ENCODE measurements at regions not wholly inside any gene's neighbourhood (a gene's known extent, or its start where the extent isn't known, plus 50 kb on each side); places are given as distances from the start of the nearest gene placed in this dataset.

GRCh38 chr15:31158858-31159569, 57.5 kb upstream of the TRPM1 start:
- TF ChIP-seq, protein P1, sequence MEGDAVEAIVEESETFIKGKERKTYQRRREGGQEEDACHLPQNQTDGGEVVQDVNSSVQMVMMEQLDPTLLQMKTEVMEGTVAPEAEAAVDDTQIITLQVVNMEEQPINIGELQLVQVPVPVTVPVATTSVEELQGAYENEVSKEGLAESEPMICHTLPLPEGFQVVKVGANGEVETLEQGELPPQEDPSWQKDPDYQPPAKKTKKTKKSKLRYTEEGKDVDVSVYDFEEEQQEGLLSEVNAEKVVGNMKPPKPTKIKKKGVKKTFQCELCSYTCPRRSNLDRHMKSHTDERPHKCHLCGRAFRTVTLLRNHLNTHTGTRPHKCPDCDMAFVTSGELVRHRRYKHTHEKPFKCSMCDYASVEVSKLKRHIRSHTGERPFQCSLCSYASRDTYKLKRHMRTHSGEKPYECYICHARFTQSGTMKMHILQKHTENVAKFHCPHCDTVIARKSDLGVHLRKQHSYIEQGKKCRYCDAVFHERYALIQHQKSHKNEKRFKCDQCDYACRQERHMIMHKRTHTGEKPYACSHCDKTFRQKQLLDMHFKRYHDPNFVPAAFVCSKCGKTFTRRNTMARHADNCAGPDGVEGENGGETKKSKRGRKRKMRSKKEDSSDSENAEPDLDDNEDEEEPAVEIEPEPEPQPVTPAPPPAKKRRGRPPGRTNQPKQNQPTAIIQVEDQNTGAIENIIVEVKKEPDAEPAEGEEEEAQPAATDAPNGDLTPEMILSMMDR (IDR thresholded peaks at IDR 0.05; ENCODE audit: control extremely low read depth, extremely low read depth, low read depth, missing control alignments), result no peak
- POLR2A ChIA-PET, result no interaction called here
- DNase-seq (ENCODE audit: extremely low spot score), result no peak
- CTCF ChIA-PET, result interaction anchor here (0.8 to 1.3 kb wide), 2 partner anchors 10 to 30 kb away, joined by 3 to 4 read pairs; no protein-coding TSS in a partner anchor

DNA sequence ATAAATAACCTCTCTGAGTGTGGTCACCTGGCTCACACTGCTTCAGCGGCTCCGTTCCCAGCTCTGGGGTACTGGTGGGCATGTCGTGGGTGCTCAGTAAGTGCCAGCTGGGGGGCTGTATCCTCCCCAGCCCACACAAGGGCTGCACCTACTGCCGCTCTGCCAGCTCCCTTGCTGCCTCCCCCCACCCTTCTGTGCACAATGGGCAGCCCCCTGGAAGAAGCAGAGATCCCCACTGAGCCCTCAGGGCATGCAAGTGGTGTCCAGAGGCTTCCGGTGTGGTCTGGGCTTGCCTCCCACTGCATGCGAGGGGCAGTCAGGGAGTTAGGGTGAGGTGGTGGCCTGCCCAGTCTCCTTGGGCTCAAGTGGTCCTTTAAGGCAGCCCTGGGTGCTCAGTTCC, 58.3 kb upstream of the TRPM1 start:
- TF ChIP-seq, protein P1 (IDR thresholded peaks at IDR 0.05; ENCODE audit: control extremely low read depth, extremely low read depth, low read depth, missing control alignments), result no peak
- ChIA-PET CTCF (interaction anchor here (0.8 to 1.3 kb wide), 3 partner anchors 9 to 33 kb away, joined by 3 to 4 read pairs (median 3); no protein-coding TSS in a partner anchor), POLR2A (no interaction called here)
- DNase-seq (ENCODE audit: extremely low spot score), result no peak

DNA sequence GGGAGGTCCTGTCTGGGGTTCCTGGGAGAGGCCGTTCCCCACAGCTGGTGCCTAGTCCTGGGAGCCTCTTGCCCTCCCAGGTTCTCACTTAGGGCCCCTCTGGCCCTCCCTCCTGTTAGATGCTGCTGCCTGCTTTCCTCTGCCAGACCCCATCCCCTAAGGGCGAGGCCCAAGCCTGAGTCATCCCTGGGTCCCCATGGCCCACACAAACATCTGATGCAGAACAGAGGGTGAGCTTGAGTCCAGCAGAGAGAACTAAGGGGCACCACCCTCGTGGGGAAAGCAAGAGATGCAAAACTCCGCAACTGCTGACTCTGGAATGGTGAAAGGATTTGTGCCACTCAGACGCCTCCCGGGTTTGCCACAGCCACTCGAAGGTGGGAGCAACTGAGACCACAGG, 58.8 kb upstream of the TRPM1 start:
- DNase-seq (ENCODE audit: extremely low spot score), result no peak
- CTCF ChIA-PET, result interaction anchor here (1.3 kb wide), 2 partner anchors 31 to 33 kb away, joined by 3 to 4 read pairs; no protein-coding TSS in a partner anchor

GRCh38 chr15:31160740-31161495, 59.4 kb upstream of the TRPM1 start:
- ChIA-PET POLR2A (no interaction called here), CTCF (interaction anchor here (1.3 kb wide), 1 partner anchor 34 kb away, joined by 3 read pairs; no protein-coding TSS in a partner anchor)
- no peak for DNase-seq (ENCODE audit: extremely low spot score)
- TF ChIP-seq, protein P1 (IDR thresholded peaks at IDR 0.05; ENCODE audit: control extremely low read depth, extremely low read depth, low read depth, missing control alignments), result no peak

More for the DNA sequence above, 58.8 kb upstream of the TRPM1 start:
- TF ChIP-seq, protein P1 (IDR thresholded peaks at IDR 0.05; ENCODE audit: control extremely low read depth, extremely low read depth, low read depth, missing control alignments), result no peak
- POLR2A ChIA-PET, result no interaction called here

DNA sequence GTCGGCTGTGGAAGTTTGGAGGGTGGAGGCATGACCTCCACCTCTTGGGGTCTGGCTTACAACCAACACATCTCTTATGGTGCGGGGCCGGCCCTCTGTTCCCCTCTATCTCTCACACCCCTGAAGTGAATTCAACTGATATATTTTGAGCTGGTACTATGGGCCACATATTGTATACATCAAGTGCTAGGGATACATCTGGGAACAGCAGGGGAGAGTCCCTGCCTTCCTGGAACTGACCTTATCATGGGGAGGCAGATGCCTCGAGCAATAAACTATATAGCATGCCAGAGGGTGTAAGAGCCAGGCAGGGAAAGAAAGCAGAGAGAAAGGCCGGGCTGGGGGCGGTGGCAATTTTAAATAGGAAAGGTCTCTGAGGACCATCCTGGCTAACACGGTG, 60.4 kb upstream of the TRPM1 start:
- TF ChIP-seq, protein P1 (IDR thresholded peaks at IDR 0.05; ENCODE audit: control extremely low read depth, extremely low read depth, low read depth, missing control alignments), result no peak
- POLR2A ChIA-PET, result no interaction called here
- DNase-seq (ENCODE audit: extremely low spot score), result no peak
- CTCF ChIA-PET, result no interaction called here

DNA sequence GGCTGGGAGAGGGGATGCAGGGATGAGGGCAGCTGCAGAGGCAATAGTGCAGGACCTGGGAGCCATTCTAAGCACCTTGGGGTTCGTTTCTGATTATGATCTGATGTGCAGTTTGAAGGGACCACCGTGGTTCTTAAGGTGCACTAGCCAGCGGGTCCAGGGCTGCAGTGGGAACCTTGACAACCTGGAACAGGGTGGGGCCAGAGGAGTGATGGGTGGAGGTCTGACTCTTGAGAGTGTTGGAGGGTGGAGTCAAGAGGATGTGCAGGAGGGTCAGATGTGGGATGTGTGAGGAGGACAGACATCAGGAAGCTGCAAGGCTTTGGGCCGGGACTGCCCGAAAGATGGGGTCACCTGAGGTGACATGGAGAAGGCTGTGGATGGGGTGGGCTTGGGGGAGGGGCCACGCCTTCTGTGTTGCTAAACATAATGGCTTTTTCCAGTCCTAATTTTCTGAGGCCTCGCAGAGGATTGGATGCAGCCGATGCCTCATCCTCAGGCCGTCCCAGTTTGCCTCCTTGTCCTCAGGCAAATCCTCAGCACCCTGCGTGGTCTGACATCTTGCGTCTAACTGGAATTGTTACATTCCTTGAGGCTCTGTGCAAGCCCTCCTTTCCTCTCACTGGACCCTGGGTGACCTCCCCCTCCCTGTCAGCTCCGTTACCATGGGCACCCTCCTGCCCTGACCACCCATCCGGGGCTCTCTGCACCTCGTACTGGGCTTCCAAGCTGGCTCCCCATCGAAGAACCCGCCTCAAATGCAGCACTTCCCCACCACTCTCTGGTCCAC, 61.4 kb upstream of the TRPM1 start:
- ChIA-PET POLR2A (no interaction called here), CTCF (no interaction called here)
- DNase-seq (ENCODE audit: extremely low spot score), result no peak
- TF ChIP-seq, protein P1 (IDR thresholded peaks at IDR 0.05; ENCODE audit: control extremely low read depth, extremely low read depth, low read depth, missing control alignments), result no peak
